ENCODE measurements at regions not wholly inside any gene's neighbourhood (a gene's known extent, or its start where the extent isn't known, plus 50 kb on each side); places are given as distances from the start of the nearest gene placed in this dataset.
"Not testable (repeated sequence)": the region's sequence is repeated elsewhere in the genome, so short reads cannot be mapped to it uniquely, and the experiment has no call there.

GRCh38 chr21:14826630-14827029, 238.2 kb downstream of the NRIP1 start:
- DNase-seq: no peak

DNA sequence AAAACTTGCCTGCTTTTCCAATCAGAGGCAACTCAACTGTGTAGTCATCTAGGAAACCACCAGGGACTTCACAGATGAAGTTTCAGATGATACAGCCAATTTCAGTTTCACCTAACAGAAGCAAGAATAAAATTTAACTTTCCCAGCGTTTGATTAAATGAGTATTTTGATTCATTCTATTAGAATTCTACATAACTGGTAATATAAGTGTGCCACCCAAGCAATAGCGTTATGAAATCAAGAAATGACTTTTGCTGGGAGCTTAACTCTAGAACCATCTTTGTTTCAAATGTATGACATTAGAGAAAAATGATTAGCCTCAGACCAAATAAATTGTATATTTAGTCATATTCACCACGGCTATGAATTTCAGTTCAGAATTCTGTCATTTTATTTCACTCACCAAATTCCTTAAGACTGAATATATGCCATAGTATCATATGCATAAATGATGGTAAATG, 239.3 kb downstream of the NRIP1 start:
- no peak for DNase-seq

DNA sequence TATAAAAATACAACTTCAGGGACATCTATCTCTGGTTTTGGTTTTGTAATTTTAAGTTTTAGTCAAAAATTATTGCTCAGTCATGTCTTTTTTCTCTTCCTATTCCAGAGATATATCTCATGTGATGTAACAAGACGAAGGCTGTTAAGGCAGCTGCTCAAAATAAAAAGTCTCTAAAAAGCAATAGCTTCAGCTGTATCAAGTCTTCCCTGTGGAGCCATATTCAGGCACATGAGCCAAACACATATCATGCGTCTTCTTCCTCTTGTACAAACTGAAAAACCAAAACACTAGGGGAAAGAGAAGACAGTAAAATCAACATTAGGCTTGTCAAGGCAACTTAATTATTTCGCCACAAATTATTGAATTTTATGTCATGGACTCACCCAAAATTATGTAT, 240.7 kb downstream of the NRIP1 start:
- DNase-seq: no peak

DNA sequence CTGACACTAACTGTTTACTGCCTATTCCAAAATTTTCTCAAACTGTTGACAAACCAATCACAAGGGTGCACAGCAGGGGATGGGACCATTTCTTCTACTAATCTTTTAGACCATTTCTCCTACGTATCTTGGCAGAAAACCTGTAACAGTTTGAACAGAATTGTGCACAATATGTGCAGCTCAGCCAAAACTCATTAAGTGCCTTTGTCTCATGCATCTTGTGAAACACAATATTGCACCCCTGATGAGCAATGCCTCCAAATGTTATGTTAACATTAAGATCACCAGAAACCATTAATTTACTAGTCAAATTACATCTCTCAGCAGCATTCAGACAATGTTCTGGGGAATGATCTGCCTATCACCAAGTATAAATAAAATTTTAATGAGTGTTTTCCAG, 247.5 kb downstream of the NRIP1 start:
- no peak for DNase-seq

- no peak for DNase-seq
Observed at GRCh38 chr21:14814991-14815390, 249.8 kb downstream of the NRIP1 start.

- no peak for DNase-seq
Observed at GRCh38 chr21:14814282-14814681, 250.5 kb downstream of the NRIP1 start.

GRCh38 chr21:14804170-14804569, 258.1 kb upstream of the SAMSN1 start:
- DNase-seq: not testable (repeated sequence)

GRCh38 chr21:14797543-14797942, 251.4 kb upstream of the SAMSN1 start:
- no peak for DNase-seq

- no peak for DNase-seq
Observed at GRCh38 chr21:14787312-14787711, 241.2 kb upstream of the SAMSN1 start.

- no peak for DNase-seq
Observed at GRCh38 chr21:14785679-14786078, 239.6 kb upstream of the SAMSN1 start.

DNA sequence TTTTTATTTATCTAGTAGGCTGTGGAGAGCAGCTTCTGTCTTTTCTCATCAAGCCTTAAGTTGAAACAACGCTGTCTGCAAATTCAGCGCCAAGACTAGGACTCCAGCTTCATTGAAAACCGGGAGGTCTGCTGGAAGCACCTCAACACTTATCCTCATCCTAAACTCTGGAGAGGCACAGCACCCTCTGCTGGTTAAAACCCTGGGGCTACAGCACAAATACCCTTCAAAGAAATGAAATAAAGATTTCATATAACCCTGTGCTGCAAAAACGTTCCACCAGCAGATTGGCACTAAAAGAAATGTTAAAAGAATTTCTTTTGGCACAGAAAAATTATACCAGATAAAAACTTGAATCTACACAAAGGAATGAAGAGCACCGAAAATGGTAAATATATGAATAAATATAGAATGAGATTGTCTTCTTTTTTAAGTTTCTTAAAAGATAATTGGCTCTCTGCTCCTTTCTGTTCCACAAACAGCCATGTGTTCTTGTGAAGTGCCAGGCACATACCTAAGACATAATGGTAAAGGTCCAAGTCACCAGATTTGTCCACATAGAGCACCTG, 227.7 kb upstream of the SAMSN1 start:
- no peak for DNase-seq

DNA sequence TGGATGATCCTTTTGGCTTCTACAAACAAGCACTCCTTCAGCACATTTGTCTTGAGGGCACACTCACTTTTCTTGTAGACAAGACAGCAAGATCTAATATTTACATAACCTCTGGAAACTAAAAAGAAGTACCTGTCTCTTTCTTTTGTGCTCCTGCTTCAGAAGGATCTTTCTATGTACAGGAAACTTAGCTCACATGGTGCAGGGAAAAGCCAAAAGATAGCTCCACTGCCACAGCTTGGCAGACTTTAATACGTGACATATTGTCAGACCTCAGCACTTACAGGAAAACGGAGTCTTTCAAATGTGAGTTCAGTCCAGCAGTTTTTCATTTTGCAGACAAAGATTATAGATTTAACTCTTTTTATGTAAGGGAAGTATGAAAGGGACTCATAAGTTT, 225.5 kb upstream of the SAMSN1 start:
- DNase-seq: no peak

DNA sequence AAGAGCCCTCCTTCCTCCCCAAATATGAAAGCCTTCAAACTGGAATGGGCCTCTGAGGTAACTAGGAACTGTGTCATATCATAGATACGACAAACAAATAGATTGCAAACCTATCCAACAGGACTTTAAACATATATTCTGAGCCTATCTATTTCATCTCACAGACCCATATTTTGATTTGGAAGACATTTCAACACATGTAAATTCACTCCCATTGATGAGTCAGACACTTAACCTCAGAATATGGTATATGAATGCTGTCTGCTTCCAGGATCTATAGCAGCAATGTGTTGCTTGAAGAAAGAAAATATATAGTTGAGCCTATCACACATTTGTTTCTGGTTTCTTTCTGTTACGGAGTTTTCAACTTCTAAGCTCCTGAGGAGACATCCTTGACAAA, 221.9 kb upstream of the SAMSN1 start:
- no peak for DNase-seq

GRCh38 chr21:14767192-14767852, 221.2 kb upstream of the SAMSN1 start:
- no peak for DNase-seq

GRCh38 chr21:14766241-14766640, 220.1 kb upstream of the SAMSN1 start:
- no peak for DNase-seq

DNA sequence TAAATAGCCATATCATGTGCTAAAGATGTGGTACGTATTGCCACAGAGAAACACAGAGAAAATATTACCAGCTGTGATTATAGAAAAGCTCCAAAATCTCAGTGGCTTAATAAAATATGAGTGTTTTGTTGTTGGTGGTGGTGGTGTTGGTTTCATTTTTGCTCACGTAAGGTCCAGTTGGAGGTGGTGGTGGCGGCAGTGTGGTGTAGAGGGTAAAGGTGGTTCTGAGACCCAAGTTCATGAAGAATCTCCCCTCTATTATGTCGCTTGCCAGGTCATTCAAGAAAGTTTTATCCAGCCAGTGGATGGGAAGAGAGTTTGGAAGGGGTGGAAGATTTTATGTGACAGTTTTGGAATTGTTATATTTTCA, 217.6 kb upstream of the SAMSN1 start:
- DNase-seq: no peak

DNA sequence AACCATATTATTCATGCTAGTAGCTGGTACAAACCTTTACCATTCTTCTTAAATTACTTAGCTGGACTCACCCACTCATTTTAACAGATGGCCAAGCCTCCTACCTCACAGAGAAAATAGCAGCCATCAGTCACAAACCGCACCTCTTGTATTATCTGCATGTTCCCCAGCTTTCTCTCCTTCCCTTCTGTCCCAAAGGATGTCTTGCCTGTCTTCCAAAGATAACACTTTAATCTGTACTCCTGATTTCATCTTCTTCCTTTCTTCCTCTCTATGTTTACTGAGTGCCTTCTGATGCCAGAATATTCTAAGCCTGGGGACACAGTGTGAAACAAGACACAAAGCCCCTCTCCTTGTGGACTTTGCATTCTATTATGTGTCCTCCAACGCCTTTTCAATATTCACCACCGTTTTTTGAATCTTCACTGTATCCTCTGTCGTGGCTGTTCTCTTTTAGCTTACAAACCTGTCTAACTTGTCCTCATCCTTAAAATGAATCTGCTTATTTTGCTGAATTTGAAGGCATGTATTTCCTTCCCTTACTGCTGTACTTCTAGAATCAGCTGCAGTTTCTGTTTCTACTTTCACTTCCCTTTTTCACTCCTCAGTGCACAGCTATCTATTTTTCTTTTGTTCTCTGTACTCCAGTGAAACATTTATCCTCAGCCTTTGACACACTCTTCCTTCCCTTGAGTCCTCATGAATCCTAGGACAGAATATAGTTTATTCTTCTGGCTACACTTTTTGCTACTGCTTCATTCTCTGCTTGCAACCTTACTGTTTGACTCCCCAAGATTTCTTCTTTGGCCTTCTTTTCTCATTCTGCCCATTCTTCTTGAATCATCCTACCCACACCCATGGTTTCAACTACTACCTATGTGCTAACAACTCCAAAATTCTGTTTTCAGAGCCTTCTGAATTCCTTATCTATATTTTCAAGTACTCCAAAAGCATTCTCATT, 216.9 kb upstream of the SAMSN1 start:
- DNase-seq: no peak

DNA sequence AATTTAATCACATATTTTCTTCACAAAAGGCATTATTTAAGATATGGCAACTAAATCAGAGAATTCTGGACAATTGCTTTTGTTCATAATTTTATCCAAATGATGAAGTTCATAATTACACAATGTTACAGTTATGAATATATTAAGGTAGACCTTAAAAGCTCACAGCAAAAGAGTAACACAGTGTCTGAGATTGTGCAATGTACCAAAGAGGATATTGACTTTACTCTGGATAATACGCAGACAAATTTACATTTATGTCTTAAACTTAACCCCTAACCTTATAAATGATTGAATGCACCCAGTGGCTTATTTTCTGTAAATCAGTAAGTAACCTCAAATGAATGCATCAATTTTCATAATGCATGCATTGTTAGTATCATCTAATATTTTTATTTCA, 216.2 kb upstream of the SAMSN1 start:
- no peak for DNase-seq

DNA sequence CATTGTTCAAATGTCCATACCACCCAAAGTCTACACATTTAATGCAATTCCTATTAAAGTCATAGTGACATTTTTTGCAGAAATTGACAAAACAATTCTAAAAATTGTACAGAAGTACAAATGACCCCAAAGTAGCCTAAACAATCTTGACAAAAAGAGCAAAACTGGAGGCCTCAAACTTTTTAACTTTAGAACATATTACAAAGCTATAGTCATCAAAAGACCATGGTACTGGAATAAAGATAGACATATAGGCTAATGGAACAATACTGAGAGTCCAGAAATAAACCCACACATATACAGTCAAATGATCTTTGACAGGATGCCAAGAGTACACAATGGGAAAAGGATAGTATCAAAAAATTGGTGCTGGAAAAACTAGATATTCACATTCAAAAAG, 213.2 kb upstream of the SAMSN1 start:
- no peak for DNase-seq

- DNase-seq: no peak
Observed at GRCh38 chr21:14758849-14759248, 212.7 kb upstream of the SAMSN1 start.

DNA sequence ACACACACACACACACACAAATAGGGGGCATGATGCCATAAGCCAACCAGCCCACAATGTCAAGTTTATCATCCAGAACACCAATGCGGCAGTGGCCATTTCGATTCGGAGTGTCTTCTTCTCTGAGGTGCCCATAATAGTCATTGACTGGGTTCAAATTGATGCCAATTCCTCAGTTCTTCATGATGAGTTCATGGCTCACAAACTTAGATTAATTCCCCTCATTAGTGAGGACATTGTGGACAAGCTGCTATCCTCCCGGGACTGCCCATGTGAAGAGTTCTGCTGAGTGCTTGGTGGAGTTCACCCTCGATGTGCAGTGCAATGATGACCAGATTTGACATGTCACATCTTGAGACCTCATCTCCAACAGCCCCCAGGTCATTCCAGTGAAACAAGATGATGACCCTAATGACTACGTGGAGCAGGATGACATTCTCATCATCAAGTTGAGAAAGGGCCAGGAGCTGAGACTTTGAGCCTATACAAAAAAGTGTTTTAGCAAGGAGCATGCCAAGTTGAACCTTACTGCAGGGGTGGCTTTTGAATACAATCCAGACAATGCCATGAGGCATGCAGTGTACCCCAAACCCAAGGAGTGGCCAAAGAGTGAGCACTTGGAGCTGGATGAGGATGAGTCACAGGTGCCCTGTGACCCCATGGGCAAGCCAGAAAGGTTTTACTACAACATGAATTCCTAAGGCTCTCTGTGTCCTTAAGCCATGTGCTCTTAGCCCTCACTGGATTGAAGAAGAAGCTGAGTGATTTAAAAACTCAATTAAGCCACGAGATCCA, 211.6 kb upstream of the SAMSN1 start:
- DNase-seq: no peak

DNA sequence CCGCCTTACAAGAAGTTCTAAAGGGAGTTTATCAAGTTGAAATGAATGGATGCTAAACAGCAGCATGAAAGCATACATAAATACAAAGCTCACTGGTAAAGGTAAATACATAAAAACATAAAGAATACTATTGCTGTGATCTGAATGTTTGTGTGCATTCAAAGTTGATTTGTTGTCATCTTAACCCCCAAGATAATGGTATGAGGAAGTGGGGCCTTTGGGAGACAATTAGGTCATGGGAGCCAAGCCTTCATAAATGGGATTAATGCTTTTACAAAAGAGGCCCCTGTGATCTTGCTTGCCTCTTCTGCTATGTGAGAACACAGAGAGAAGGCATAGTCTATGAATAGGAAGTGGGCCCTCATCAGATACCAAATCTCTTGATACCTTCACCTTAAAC, 209.0 kb upstream of the SAMSN1 start:
- no peak for DNase-seq

GRCh38 chr21:14754682-14755081, 208.6 kb upstream of the SAMSN1 start:
- no peak for DNase-seq

Data from right kidney (tissue), 1 donor.